Adrenal gland (tissue), 5 donors: ENCODE measurements at regions not wholly inside any gene's neighbourhood (a gene's known extent, or its start where the extent isn't known, plus 50 kb on each side); places are given as distances from the start of the nearest gene placed in this dataset.

Source experiments
- POLR2A ChIP-seq, 2 donors: fragments of 450-650 bp; IDR thresholded peaks; one replicate each; pipeline ENCODE4 v1.6.1; 2017; ENCODE audit warnings: antibody characterized with exemption in 2 of 2, mild to moderate bottlenecking in 2 of 2, moderate library complexity in 1 of 2
- TF ChIP-seq, protein P1 (sequence below), 6 experiments: fragments of 450-650 bp in 4 of 6; fragments of 200-600 bp in 2 of 6; sonication (generic) in 1 of 6; IDR thresholded peaks; 1 replicate in 5 of 6; 2 replicates in 1 of 6; pipeline versions ENCODE4 v1.5.1 to v1.8.0; 2016 to 2021; ENCODE audit warnings: antibody characterized with exemption in 6 of 6, mild to moderate bottlenecking in 2 of 6, moderate library complexity in 1 of 6
- donor health status: DM: no; HTN: no; CAD: no.

DNA sequence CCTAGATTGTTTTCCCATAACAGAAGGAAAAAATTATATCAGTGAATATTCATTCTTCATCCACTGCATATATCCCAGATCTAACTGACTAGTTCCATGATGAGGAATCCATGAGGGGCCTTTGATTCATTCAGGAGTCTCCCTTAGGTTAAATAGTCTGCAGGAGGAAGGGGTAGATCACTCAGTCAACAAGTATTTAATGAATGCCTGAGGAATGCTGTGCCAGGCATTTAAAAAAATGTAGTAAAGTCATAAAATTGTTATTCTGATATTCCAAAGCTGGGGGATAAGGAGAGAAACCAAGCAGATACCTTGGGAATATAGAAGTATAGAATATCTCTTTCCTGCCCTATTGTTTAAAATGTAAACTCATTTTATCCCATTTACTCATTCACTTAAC lies 216.2 kb upstream of the CAND1 start:
- TF ChIP-seq POLR2A (IDR thresholded peaks at IDR 0.05) = no peak
- TF ChIP-seq, protein P1, sequence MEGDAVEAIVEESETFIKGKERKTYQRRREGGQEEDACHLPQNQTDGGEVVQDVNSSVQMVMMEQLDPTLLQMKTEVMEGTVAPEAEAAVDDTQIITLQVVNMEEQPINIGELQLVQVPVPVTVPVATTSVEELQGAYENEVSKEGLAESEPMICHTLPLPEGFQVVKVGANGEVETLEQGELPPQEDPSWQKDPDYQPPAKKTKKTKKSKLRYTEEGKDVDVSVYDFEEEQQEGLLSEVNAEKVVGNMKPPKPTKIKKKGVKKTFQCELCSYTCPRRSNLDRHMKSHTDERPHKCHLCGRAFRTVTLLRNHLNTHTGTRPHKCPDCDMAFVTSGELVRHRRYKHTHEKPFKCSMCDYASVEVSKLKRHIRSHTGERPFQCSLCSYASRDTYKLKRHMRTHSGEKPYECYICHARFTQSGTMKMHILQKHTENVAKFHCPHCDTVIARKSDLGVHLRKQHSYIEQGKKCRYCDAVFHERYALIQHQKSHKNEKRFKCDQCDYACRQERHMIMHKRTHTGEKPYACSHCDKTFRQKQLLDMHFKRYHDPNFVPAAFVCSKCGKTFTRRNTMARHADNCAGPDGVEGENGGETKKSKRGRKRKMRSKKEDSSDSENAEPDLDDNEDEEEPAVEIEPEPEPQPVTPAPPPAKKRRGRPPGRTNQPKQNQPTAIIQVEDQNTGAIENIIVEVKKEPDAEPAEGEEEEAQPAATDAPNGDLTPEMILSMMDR (IDR thresholded peaks at IDR 0.05) = no peak
